Kidney (tissue), 13 donors: ENCODE measurements at regions not wholly inside any gene's neighbourhood (a gene's known extent, or its start where the extent isn't known, plus 50 kb on each side); places are given as distances from the start of the nearest gene placed in this dataset.

Source experiments
- DNase-seq, 5 donors: peaks; one replicate each; pipeline ENCODE4 v3.0.0-alpha.2; 2013 to 2020
- FAIRE-seq: peaks from 2 replicates; lab custom pipeline; 2012; peaks lifted over from hg19 to GRCh38; lab: Jason Lieb, UNC
- H3K27ac ChIP-seq, 2 donors: one replicate each; pipeline ENCODE4 v1.7.0; 2013; ENCODE audit warnings: low read depth in 2 of 2, low read length in 2 of 2, inconsistent platforms in 1 of 2
- H3K27me3 ChIP-seq: one replicate; pipeline ENCODE4 v1.7.1; 2013; ENCODE audit warnings: low read length, inconsistent platforms; ENCODE audit not compliant: control insufficient read depth, insufficient read depth
- H3K36me3 ChIP-seq, 3 donors: one replicate each; pipeline versions ENCODE4 v1.7.0 to v1.7.1; 2013; ENCODE audit warnings: low read length in 3 of 3, control low read depth in 1 of 3, inconsistent platforms in 1 of 3; ENCODE audit not compliant: insufficient read depth in 3 of 3, control insufficient read depth in 2 of 3
- H3K4me1 ChIP-seq, 3 donors: one replicate each; pipeline versions ENCODE4 v1.7.0 to v1.7.1; 2013; ENCODE audit warnings: low read length in 3 of 3, inconsistent platforms in 1 of 3, low read depth in 1 of 3; ENCODE audit not compliant: control insufficient read depth in 2 of 3, insufficient read depth in 2 of 3
- H3K4me3 ChIP-seq, 3 donors: one replicate each; pipeline versions ENCODE4 v1.7.0 to v1.8.1; 2013; ENCODE audit warnings: low read length in 3 of 3, control low read depth in 1 of 3, inconsistent platforms in 1 of 3
- H3K9ac ChIP-seq, 3 donors: one replicate each; pipeline versions ENCODE4 v1.7.0 to v1.7.1; 2013; ENCODE audit warnings: low read length in 3 of 3, control low read depth in 1 of 3, inconsistent platforms in 1 of 3
- H3K9me3 ChIP-seq, 3 donors: one replicate each; pipeline versions ENCODE4 v1.7.0 to v1.7.1; 2013; ENCODE audit warnings: low read length in 3 of 3, control low read depth in 1 of 3, inconsistent platforms in 1 of 3; ENCODE audit not compliant: control insufficient read depth in 2 of 3, insufficient read depth in 1 of 3
- CTCF ChIP-seq: IDR thresholded peaks from 3 replicates; pipeline ENCODE4 v1.5.1; 2012; ENCODE audit warnings: mild to moderate bottlenecking, moderate library complexity, borderline replicate concordance; ENCODE audit not compliant: insufficient read depth; ENCODE audit errors: extremely low read depth
- intact Hi-C: fragments of 100-400 bp; cut with DNase I; formaldehyde crosslinking; loops from one replicate; pipeline ENCODE4 v1.11.1; 2022
- donor health status: control.
- donor health status: control.
- donor health status: control.
- donor health status: control.
- donor health status: control.
- donor health status: DM: yes; HTN: yes; CAD: no.
- donor health status: Normal renal cell carcinoma (clear cell type).

GRCh38 chrX:150226223-150226965, 136.7 kb upstream of the MAMLD1 start:
- no peak for TF ChIP-seq CTCF
- no peak overlapping the region for H3K27ac ChIP-seq
- DNase-seq (no peak), FAIRE-seq (no peak)
- H3K9ac ChIP-seq = no peak overlapping the region
- no peaks in the 10 kb centered on the region for H3K36me3 ChIP-seq
- H3K4me1 ChIP-seq = no peaks in the 10 kb centered on the region
- no peak overlapping the region for H3K4me3 ChIP-seq
- intact Hi-C loops = no loop called here
- no peaks in the 10 kb centered on the region for H3K27me3 ChIP-seq
- no peaks in the 10 kb centered on the region for H3K9me3 ChIP-seq

- FAIRE-seq = no peak
- DNase-seq = no peak
- Histone ChIP-seq H3K9ac (no peak overlapping the region), H3K36me3 (no peaks in the 10 kb centered on the region), H3K4me3 (no peak overlapping the region), H3K4me1 (no peaks in the 10 kb centered on the region), H3K27ac (no peak overlapping the region), H3K9me3 (no peaks in the 10 kb centered on the region), H3K27me3 (no peaks in the 10 kb centered on the region)
- no peak for TF ChIP-seq CTCF
- intact Hi-C loops = no loop called here
Measured at GRCh38 chrX:150227321-150227860, 135.7 kb upstream of the MAMLD1 start.

- H3K9ac ChIP-seq = no peak overlapping the region
- no peaks in the 10 kb centered on the region for H3K4me1 ChIP-seq
- no peaks in the 10 kb centered on the region for H3K9me3 ChIP-seq
- H3K27me3 ChIP-seq = no peaks in the 10 kb centered on the region
- H3K4me3 ChIP-seq = no peak overlapping the region
- H3K27ac ChIP-seq = no peak overlapping the region
- no peak for FAIRE-seq
- intact Hi-C loops = no loop called here
- no peaks in the 10 kb centered on the region for H3K36me3 ChIP-seq
- no peak for DNase-seq
- TF ChIP-seq CTCF = no peak
Measured at GRCh38 chrX:150227873-150228410, 135.2 kb upstream of the MAMLD1 start.
